ENCODE measurements at regions not wholly inside any gene's neighbourhood (a gene's known extent, or its start where the extent isn't known, plus 50 kb on each side); places are given as distances from the start of the nearest gene placed in this dataset.

GRCh38 chr10:4519658-4520402 is 306.2 kb upstream of the AKR1E2 start:
- DNase-seq, result no peak
- H3K36me3 ChIP-seq, result no peaks in the 10 kb centered on the region
- intact Hi-C loops (cut with DNase I), result loop anchor here (10.0 kb wide), 1 partner anchor 135 kb away; no protein-coding TSS in a partner anchor
- no peak overlapping the region for H3K4me3 ChIP-seq (replicated peaks in 1 of 3)
- no peaks in the 10 kb centered on the region for H3K27me3 ChIP-seq
- H3K27ac ChIP-seq, result no peak overlapping the region
- H3K4me1 ChIP-seq, result peaks cover 18 to 29% of the 10 kb centered on the region in 2 donors
- no peak for TF ChIP-seq POLR2A (IDR thresholded peaks at IDR 0.05)
- no peak for TF ChIP-seq CTCF (IDR thresholded peaks at IDR 0.05)
- WGBS, 2 donors, result 92 to 98% methylated on average over 3 of the region's 3 CpGs
- H3K9me3 ChIP-seq, result no peaks in the 10 kb centered on the region

- Histone ChIP-seq H3K36me3 (no peaks in the 10 kb centered on the region), H3K9me3 (no peaks in the 10 kb centered on the region), H3K27ac (no peak overlapping the region), H3K27me3 (no peaks in the 10 kb centered on the region), H3K4me3 (replicated peaks in 1 of 3) (no peak overlapping the region), H3K4me1 (peaks cover 4 to 24% of the 10 kb centered on the region in 2 donors)
- intact Hi-C loops (cut with DNase I), result loop anchor here (10.0 kb wide), 1 partner anchor 137 kb away; no protein-coding TSS in a partner anchor
- WGBS, 2 donors, result 88 to 95% methylated on average over 1 of the region's 1 CpG
- DNase-seq, result no peak
- TF ChIP-seq CTCF (IDR thresholded peaks at IDR 0.05) (no peak), POLR2A (IDR thresholded peaks at IDR 0.05) (no peak)
Observed at GRCh38 chr10:4517746-4518145, 308.3 kb upstream of the AKR1E2 start.

- DNase-seq, result peak; percentile 33 to 47
- TF ChIP-seq CTCF (IDR thresholded peaks at IDR 0.05), result no peak
- no peak for TF ChIP-seq POLR2A (IDR thresholded peaks at IDR 0.05)
- WGBS, 2 donors, result 44 to 67% methylated on average over 5 of the region's 5 CpGs
- Histone ChIP-seq H3K4me3 (replicated peaks in 1 of 3) (no peak overlapping the region), H3K9me3 (no peaks in the 10 kb centered on the region), H3K27me3 (no peaks in the 10 kb centered on the region), H3K36me3 (no peaks in the 10 kb centered on the region), H3K27ac (peak overlapping the region; percentile 23 to 66 (median 33)), H3K4me1 (peaks cover 0 to 20% of the 10 kb centered on the region in 2 donors)
- intact Hi-C loops (cut with DNase I), result loop anchor here (10.0 kb wide), 1 partner anchor 139 kb away; no protein-coding TSS in a partner anchor
Observed at GRCh38 chr10:4515721-4516120, 310.3 kb upstream of the AKR1E2 start.

- intact Hi-C loops (cut with DNase I), result loop anchor here (10.0 kb wide), 1 partner anchor 140 kb away; no protein-coding TSS in a partner anchor
- DNase-seq, result peak; percentile 30 to 40
Observed at GRCh38 chr10:4514445-4515108, 311.4 kb upstream of the AKR1E2 start.

More at GRCh38 chr10:4514445-4515108, 311.4 kb upstream of the AKR1E2 start:
- TF ChIP-seq CTCF (IDR thresholded peaks at IDR 0.05) (no peak), POLR2A (IDR thresholded peaks at IDR 0.05) (no peak)
- Histone ChIP-seq H3K9me3 (no peaks in the 10 kb centered on the region), H3K27ac (peak overlapping the region; percentile 10 to 66 (median 43)), H3K4me1 (peaks cover 0 to 20% of the 10 kb centered on the region in 2 donors), H3K4me3 (replicated peaks in 1 of 3) (no peak overlapping the region), H3K36me3 (no peaks in the 10 kb centered on the region), H3K27me3 (no peaks in the 10 kb centered on the region)
- 64 to 81% methylated on average over 19 of the region's 19 CpGs for WGBS, 2 donors

Data from thyroid gland (tissue), 4 donors.